ENCODE measurements at regions not wholly inside any gene's neighbourhood (a gene's known extent, or its start where the extent isn't known, plus 50 kb on each side); places are given as distances from the start of the nearest gene placed in this dataset.
A peak's percentile ranks its signal among the peaks of the same experiment; 100 is the strongest.
"Not testable (repeated sequence)": the region's sequence is repeated elsewhere in the genome, so short reads cannot be mapped to it uniquely, and the experiment has no call there.

GRCh38 chr4:1522606-1523005, 116.4 kb upstream of the NKX1-1 start:
- DNase-seq, result no peak
- H3K9me3 ChIP-seq, result peaks cover 0 to 24% (median 10%) of the 10 kb centered on the region in 4 donors
- peaks cover 0 to 65% (median 28%) of the 10 kb centered on the region in 3 donors for H3K27me3 ChIP-seq
- intact Hi-C loops (cut with DNase I; ENCODE audit: low total_unique reads), result no loop called here
- H3K4me3 ChIP-seq, result no peak overlapping the region
- WGBS, 5 donors, result 79 to 97% (median 84%) methylated on average over 4 to 6 of the region's 6 CpGs
- no peak overlapping the region for H3K27ac ChIP-seq
- no peaks in the 10 kb centered on the region for H3K36me3 ChIP-seq
- peaks cover 0 to 17% (median 11%) of the 10 kb centered on the region in 4 donors for H3K4me1 ChIP-seq
- TF ChIP-seq EP300 (IDR thresholded peaks at IDR 0.05), result no peak
- TF ChIP-seq POLR2AphosphoS5 (IDR thresholded peaks at IDR 0.05), result no peak
- no peak for TF ChIP-seq CTCF (IDR thresholded peaks at IDR 0.05)
- TF ChIP-seq POLR2A (IDR thresholded peaks at IDR 0.05), result no peak

- Histone ChIP-seq H3K4me1 (peaks cover 0 to 17% (median 11%) of the 10 kb centered on the region in 4 donors), H3K27ac (peak overlapping the region in 1 of 5 donors; percentile 80), H3K4me3 (peak overlapping the region in 1 of 4 donors; percentile 42), H3K36me3 (no peaks in the 10 kb centered on the region), H3K27me3 (peaks cover 0 to 72% (median 28%) of the 10 kb centered on the region in 3 donors), H3K9me3 (peaks cover 0 to 24% (median 10%) of the 10 kb centered on the region in 4 donors)
- TF ChIP-seq CTCF (IDR thresholded peaks at IDR 0.05), result no peak
- TF ChIP-seq POLR2A (IDR thresholded peaks at IDR 0.05), result no peak
- no peak for DNase-seq
- intact Hi-C loops (cut with DNase I; ENCODE audit: low total_unique reads), result no loop called here
- 79 to 89% (median 84%) methylated on average over 6 to 19 of the region's 19 CpGs for WGBS, 5 donors
Observed at GRCh38 chr4:1521821-1522361, 115.6 kb upstream of the NKX1-1 start.

- Histone ChIP-seq H3K4me1 (peaks cover 0 to 17% (median 11%) of the 10 kb centered on the region in 4 donors), H3K9me3 (peaks cover 0 to 24% (median 10%) of the 10 kb centered on the region in 4 donors), H3K27ac (peak overlapping the region in 3 of 5 donors; percentile 71 to 80 (median 73)), H3K4me3 (peak overlapping the region; percentile 15 to 42 (median 28)), H3K27me3 (peaks cover 0 to 81% (median 28%) of the 10 kb centered on the region in 3 donors)
- 2 to 10% (median 4%) methylated on average over 29 to 58 of the region's 79 CpGs for WGBS, 5 donors
- peak; percentile 70 to 78 for DNase-seq
- intact Hi-C loops (cut with DNase I; ENCODE audit: low total_unique reads); H3K36me3 ChIP-seq: not testable (repeated sequence)
Observed at GRCh38 chr4:1520795-1521576, 114.7 kb upstream of the NKX1-1 start.

- WGBS, 5 donors, result 16 to 63% (median 50%) methylated on average over 22 to 58 of the region's 58 CpGs
- H3K4me1 ChIP-seq, result peaks cover 0 to 17% (median 11%) of the 10 kb centered on the region in 4 donors
- no peaks in the 10 kb centered on the region for H3K36me3 ChIP-seq
- peak overlapping the region in 2 of 4 donors; percentile 2 to 35 for H3K4me3 ChIP-seq
- intact Hi-C loops (cut with DNase I; ENCODE audit: low total_unique reads), result no loop called here
- peaks cover 0 to 14% (median 7%) of the 10 kb centered on the region in 4 donors for H3K9me3 ChIP-seq
- peak overlapping the region in 3 of 5 donors; percentile 32 to 80 (median 49) for H3K27ac ChIP-seq
- H3K27me3 ChIP-seq, result peaks cover 0 to 88% (median 28%) of the 10 kb centered on the region in 3 donors
- DNase-seq, result no peak
- TF ChIP-seq POLR2A (IDR thresholded peaks at IDR 0.05) (no peak), POLR2AphosphoS5 (IDR thresholded peaks at IDR 0.05) (no peak), EP300 (IDR thresholded peaks at IDR 0.05) (no peak)
Observed at GRCh38 chr4:1519787-1520661, 113.8 kb upstream of the NKX1-1 start.

All from stomach (tissue), 8 donors.